ENCODE measurements at regions not wholly inside any gene's neighbourhood (a gene's known extent, or its start where the extent isn't known, plus 50 kb on each side); places are given as distances from the start of the nearest gene placed in this dataset.

DNA sequence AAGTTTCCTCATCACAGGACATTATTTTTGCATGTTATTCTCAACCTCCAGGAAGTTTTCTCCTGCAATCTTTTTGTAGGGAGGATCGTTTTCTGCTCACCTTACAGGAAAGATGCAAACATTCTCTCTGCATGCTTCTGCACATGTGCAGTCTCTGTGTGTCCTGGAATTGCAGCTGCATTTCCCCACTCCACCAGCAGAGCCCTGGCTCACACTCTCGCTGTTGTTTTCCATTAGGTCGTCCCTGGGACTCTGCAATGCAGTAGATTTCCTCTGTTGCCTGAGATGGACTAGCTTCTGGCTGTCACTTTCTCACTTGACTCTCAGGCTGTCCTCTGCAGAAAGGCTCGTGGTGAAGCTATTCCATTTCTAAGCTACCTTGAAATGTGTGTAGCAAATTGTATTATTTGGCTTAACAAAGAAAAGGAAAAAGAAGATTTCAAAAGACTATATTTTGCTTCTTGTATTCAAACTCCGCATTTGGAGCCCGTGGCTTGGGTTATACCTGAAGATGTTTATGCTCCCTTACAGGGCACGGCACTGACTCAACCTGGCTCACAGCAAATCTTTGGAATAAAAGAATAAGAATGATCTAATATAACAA lies 346.7 kb downstream of the RAD51AP2 start:
- Mint-ChIP-seq H3K36me3 (no peaks in the 10 kb centered on the region), H3K4me1 (ENCODE audit: low read depth in 2 of 2) (no peaks in the 10 kb centered on the region), H3K27ac (no peak overlapping the region), H3K9me3 (peaks cover 19% of the 10 kb centered on the region), H3K4me3 (no peak overlapping the region), H3K27me3 (no peaks in the 10 kb centered on the region)
- DNase-seq (ENCODE audit: low spot score): no peak
- no peak for ATAC-seq

DNA sequence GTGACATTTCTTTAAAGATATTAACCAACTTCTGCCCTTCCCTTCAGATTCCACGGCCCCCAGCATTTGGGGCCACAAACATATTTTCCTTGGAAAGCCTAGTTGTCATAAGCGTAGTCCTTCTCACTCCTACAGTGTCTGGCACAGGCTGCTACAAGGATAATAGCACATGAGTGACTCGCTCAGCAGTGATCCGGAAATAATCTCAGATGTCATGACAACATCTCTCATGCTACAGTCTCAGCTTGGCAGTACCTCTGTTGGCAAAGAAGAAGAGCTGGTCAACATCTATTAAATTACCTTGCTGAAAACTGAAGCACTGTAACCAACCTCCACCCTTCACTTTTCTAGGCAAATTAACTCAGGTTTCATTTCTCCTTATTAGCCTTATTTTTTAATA lies 351.7 kb downstream of the RAD51AP2 start:
- DNase-seq (ENCODE audit: low spot score) (no peak), ATAC-seq (no peak)
- Mint-ChIP-seq H3K4me1 (ENCODE audit: low read depth in 2 of 2) (no peaks in the 10 kb centered on the region), H3K4me3 (no peak overlapping the region), H3K36me3 (no peaks in the 10 kb centered on the region), H3K9me3 (peaks cover 19% of the 10 kb centered on the region), H3K27ac (no peak overlapping the region), H3K27me3 (no peaks in the 10 kb centered on the region)

DNA sequence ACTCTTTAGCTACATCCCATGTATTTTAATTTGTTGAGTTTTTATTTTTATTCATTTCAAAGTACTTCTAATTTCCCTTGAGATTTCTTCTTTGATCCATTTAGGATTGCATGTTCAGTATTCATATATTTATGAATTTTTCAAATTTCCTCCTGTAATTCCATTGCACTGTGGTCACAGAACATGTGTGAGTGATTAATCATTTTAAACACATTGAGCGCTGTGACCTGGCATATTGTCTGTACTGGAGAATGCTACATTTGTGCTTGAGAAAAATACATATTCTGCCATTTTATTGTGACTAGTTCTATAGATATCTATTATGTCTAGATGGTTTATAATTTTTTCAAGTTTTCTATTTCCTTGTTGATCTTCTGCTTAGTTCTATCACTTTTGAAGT lies 353.7 kb downstream of the RAD51AP2 start:
- no peaks in the 10 kb centered on the region for H3K4me1 Mint-ChIP-seq (ENCODE audit: low read depth in 2 of 2)
- no peaks in the 10 kb centered on the region for H3K27me3 Mint-ChIP-seq
- DNase-seq (ENCODE audit: low spot score): no peak

DNA sequence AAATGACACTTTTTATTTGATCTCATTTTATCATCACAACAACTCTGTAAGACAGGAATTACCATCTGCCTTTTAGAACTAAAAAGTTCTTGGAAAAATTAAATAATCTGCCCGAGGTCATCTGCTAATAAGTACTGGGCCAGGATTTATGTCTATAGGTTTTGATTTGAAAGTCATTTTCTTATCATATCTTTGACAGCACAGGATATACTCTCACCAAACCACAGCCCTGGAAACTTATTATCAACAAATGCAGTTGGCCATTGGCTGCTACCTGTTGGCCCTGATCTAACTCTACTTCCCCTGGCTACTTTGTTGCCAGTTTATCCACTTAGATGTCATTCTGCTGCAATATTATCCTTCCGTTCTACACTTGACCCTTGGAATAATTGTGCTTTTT lies 354.6 kb downstream of the RAD51AP2 start:
- DNase-seq (ENCODE audit: low spot score) (no peak), ATAC-seq (no peak)
- peaks cover 11% of the 10 kb centered on the region for H3K9me3 Mint-ChIP-seq
- H3K36me3 Mint-ChIP-seq: no peaks in the 10 kb centered on the region
- H3K4me3 Mint-ChIP-seq: no peak overlapping the region
- H3K27me3 Mint-ChIP-seq: no peaks in the 10 kb centered on the region
- H3K4me1 Mint-ChIP-seq (ENCODE audit: low read depth in 2 of 2): no peaks in the 10 kb centered on the region
- H3K27ac Mint-ChIP-seq: no peak overlapping the region

More for the DNA sequence above, 353.7 kb downstream of the RAD51AP2 start:
- Mint-ChIP-seq H3K9me3 (peaks cover 11% of the 10 kb centered on the region), H3K4me3 (no peak overlapping the region), H3K36me3 (no peaks in the 10 kb centered on the region), H3K27ac (no peak overlapping the region)
- ATAC-seq: no peak

DNA sequence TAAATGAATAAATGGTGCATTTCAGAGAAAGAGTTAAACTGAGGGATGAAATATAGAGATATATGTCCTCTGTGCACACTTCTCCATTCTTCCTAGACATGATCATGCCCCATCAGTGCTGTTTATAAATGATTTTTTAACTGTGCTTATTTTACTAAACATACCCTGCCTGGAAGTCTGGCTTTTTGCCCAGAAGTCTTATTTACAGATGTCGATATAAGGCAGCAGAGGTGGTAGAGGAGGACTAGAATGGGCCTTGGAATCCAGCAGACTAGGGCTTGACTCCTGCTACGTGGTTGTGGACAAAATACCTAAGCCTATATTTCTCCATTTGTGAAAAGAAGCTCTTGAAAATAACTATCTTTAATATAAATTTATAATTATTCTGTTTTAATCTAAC lies 355.5 kb downstream of the RAD51AP2 start:
- Mint-ChIP-seq H3K4me1 (ENCODE audit: low read depth in 2 of 2) (no peaks in the 10 kb centered on the region), H3K4me3 (no peak overlapping the region), H3K27me3 (no peaks in the 10 kb centered on the region), H3K9me3 (peaks cover 7% of the 10 kb centered on the region), H3K36me3 (no peaks in the 10 kb centered on the region), H3K27ac (no peak overlapping the region)
- ATAC-seq (no peak), DNase-seq (ENCODE audit: low spot score) (no peak)

DNA sequence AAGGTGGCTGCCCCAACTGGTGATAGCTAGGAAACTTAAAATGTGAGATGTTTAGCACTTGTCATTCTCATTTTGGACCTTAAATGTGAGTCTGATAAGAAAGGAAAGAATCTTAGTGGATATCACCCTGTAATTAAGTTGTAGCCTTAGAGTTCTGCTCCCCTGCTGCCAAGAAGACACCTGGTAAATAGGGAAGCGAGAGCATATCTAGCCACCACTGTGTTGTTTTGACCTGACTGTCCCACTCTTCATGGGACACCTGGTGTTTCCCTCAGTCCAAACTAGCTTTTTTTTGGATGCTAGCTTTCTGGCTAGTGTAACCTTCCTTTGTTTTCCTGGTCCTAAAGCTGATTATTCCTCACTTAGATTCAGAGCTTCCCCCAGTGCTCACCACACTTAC lies 357.6 kb downstream of the RAD51AP2 start:
- DNase-seq (ENCODE audit: low spot score): no peak
- no peak overlapping the region for H3K4me3 Mint-ChIP-seq
- H3K9me3 Mint-ChIP-seq: peaks cover 4% of the 10 kb centered on the region
- H3K4me1 Mint-ChIP-seq (ENCODE audit: low read depth in 2 of 2): no peaks in the 10 kb centered on the region
- H3K27me3 Mint-ChIP-seq: no peaks in the 10 kb centered on the region
- no peaks in the 10 kb centered on the region for H3K36me3 Mint-ChIP-seq
- no peak overlapping the region for H3K27ac Mint-ChIP-seq
- ATAC-seq: no peak

DNA sequence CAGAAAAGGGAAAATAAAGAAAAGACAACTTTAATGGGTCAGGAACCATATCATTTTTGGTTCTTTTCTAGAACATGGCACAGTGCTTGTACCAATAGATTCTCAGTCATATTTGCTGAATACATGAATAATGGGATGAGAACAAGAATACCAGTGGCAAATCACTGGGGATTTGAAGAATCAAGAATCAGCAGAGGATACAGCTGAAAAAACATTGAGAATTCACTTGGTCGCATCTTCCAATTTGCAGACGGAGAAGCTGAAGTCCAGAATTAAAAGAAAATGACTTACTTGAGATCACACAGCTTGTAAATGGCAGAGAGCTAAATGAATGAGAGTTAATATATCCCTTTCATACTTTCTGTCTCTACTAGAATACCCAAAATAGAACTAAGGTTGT lies 362.2 kb downstream of the RAD51AP2 start:
- H3K27me3 Mint-ChIP-seq: no peaks in the 10 kb centered on the region
- no peak overlapping the region for H3K4me3 Mint-ChIP-seq
- no peak for DNase-seq (ENCODE audit: low spot score)
- no peak for ATAC-seq
- H3K36me3 Mint-ChIP-seq: no peaks in the 10 kb centered on the region
- no peaks in the 10 kb centered on the region for H3K4me1 Mint-ChIP-seq (ENCODE audit: low read depth in 2 of 2)
- no peaks in the 10 kb centered on the region for H3K9me3 Mint-ChIP-seq
- no peak overlapping the region for H3K27ac Mint-ChIP-seq

DNA sequence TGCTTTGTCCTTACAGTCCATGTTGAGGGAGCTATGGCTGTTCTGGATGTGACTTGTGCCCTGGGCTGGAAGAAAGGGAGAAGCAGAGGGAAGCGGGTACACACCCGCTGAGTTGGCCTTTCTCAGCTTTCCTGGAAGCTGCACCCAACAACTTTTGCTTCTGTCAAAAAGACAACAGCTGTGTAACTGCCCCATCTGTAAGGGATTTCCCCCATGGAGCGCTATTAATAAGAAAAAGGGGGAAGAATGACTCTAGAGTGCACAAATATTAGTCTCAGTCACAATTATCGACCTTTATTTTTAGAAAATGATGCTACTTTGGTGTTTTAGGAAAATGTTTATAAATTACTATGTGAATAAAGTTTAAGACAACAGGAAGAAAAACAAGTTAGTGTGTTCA lies 368.3 kb downstream of the RAD51AP2 start:
- Mint-ChIP-seq H3K4me3 (no peak overlapping the region), H3K27me3 (no peaks in the 10 kb centered on the region)
- no peak for ATAC-seq

DNA sequence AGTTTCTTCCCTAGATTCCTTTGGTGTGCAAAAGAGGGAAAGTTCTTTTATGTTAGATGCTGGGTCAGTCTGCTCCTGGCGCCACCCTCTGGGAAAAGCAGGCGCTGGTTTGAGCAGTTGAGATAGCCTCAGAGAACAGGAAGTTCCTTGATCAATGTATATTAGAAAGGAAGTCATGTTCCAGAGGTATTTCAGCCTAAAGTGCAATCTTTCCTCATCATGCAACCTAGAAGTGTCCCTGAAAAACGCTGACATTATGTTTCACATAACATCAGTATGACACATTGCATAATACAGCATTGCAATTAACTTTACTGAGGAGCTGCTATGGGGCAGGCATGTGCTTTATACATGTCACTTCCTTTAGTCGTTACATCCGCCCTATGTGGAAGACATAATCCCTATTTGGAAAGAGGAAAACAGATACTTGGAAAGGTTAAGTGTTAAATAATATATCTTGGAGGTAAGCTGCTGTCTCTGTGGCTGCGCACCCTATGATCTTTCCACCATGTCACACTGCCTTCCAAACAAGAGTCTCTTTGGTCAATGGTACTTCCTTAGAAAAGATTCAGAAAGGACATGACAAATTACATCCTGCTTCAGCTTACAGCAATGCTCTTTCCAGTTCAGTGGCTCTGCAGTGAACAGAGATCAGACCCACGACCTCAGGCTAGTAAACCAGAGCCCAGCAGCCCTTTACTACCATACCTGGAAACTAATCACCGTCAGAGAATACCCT lies 369.7 kb downstream of the RAD51AP2 start:
- H3K27me3 Mint-ChIP-seq: no peaks in the 10 kb centered on the region
- H3K4me1 Mint-ChIP-seq (ENCODE audit: low read depth in 2 of 2): no peaks in the 10 kb centered on the region
- H3K27ac Mint-ChIP-seq: no peak overlapping the region
- H3K36me3 Mint-ChIP-seq: no peaks in the 10 kb centered on the region
- no peak overlapping the region for H3K4me3 Mint-ChIP-seq
- DNase-seq (ENCODE audit: low spot score): no peak
- no peak for ATAC-seq
- peaks cover 2% of the 10 kb centered on the region for H3K9me3 Mint-ChIP-seq

More for the DNA sequence above, 368.3 kb downstream of the RAD51AP2 start:
- DNase-seq (ENCODE audit: low spot score): no peak
- no peak overlapping the region for H3K27ac Mint-ChIP-seq
- no peaks in the 10 kb centered on the region for H3K36me3 Mint-ChIP-seq
- H3K4me1 Mint-ChIP-seq (ENCODE audit: low read depth in 2 of 2): no peaks in the 10 kb centered on the region
- H3K9me3 Mint-ChIP-seq: peaks cover 2% of the 10 kb centered on the region

DNA sequence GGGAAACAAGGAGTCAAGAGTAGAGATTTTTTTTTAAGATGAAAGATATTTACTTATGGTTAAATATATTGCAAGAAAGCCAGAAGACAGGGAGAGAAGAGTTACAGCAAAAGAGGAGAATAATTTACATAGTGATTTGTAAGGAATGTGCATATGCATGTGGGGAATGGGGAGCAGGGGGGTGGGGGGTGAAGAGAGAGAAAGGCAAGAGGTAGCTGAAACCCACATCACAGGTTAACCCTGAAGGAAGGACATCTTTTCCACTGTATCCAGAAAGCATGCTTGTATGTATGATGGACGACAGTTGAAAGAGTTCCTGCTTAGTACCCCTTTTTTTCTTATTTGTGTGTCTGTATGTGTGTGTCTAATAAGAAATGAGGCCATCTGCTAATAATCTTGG lies 371.9 kb downstream of the RAD51AP2 start:
- DNase-seq (ENCODE audit: low spot score) (no peak), ATAC-seq (no peak)
- Mint-ChIP-seq H3K9me3 (peaks cover 2% of the 10 kb centered on the region), H3K27me3 (no peaks in the 10 kb centered on the region), H3K27ac (no peak overlapping the region), H3K36me3 (no peaks in the 10 kb centered on the region), H3K4me1 (ENCODE audit: low read depth in 2 of 2) (no peaks in the 10 kb centered on the region), H3K4me3 (no peak overlapping the region)

DNA sequence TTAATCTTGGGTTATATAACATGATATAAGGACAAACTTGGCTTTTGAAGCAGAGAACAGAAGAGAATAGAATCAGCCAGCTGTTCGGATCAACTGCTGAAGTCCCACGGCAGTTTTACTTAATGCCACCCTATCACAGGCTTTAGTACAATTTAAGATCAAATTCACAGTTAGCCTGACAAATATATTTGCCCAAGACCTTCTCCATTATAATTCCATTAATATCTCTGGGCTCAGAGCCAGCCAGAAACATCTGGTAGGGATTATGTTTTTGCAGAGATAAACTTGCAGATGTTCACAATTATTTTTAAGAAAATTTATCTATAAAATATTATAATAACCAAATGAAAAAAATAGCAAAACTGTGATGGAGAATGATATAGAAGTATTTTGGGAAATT lies 381.4 kb downstream of the RAD51AP2 start:
- no peaks in the 10 kb centered on the region for H3K36me3 Mint-ChIP-seq
- no peaks in the 10 kb centered on the region for H3K4me1 Mint-ChIP-seq (ENCODE audit: low read depth in 2 of 2)
- H3K9me3 Mint-ChIP-seq: peaks cover 5% of the 10 kb centered on the region
- DNase-seq (ENCODE audit: low spot score): no peak
- no peaks in the 10 kb centered on the region for H3K27me3 Mint-ChIP-seq
- H3K4me3 Mint-ChIP-seq: no peak overlapping the region
- ATAC-seq: no peak
- H3K27ac Mint-ChIP-seq: no peak overlapping the region

DNA sequence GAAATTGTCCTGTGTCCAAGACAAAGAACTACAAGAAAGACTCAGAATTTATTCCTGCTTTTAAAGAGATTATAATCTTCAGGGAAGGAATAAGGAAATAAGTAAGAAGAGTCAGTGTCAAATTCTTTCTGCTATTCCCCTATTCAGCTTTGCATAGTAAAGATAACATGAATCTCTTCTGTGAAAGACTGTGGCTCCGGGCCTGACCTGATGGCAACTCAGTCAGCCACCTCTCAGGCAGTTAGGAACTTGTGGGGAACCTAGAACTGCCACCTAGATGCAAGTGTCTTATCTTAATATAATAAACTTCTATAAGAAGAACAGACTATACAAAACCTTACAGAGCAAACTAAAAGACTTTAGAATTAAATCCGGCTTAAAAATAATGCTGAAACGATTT lies 382.0 kb downstream of the RAD51AP2 start:
- H3K4me1 Mint-ChIP-seq (ENCODE audit: low read depth in 2 of 2): no peaks in the 10 kb centered on the region
- no peak overlapping the region for H3K4me3 Mint-ChIP-seq
- DNase-seq (ENCODE audit: low spot score) (no peak), ATAC-seq (no peak)
- no peak overlapping the region for H3K27ac Mint-ChIP-seq
- no peaks in the 10 kb centered on the region for H3K27me3 Mint-ChIP-seq
- H3K9me3 Mint-ChIP-seq: peaks cover 5% of the 10 kb centered on the region
- H3K36me3 Mint-ChIP-seq: no peaks in the 10 kb centered on the region

DNA sequence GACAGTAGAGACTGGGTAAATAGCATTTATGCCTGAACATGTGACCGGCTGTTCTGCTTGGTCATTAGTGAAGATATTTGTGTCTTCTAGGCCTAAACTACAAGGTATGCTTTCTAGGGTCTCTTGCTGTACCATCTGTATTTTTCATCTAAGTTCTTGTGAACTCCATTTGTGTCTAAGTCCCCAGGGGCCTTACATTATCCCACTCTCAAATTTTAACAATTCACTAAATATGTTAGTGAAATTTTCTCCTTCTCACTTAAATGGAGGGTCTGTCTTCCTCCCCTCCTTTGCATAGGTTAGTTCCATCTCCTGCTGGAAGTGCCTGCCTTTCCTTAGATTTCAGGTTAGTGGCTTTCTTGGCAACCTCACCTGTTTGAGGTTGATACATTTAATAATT lies 382.6 kb downstream of the RAD51AP2 start:
- no peak for ATAC-seq
- H3K4me3 Mint-ChIP-seq: no peak overlapping the region
- no peaks in the 10 kb centered on the region for H3K27me3 Mint-ChIP-seq
- DNase-seq (ENCODE audit: low spot score): no peak
- H3K36me3 Mint-ChIP-seq: no peaks in the 10 kb centered on the region
- H3K27ac Mint-ChIP-seq: no peak overlapping the region
- H3K4me1 Mint-ChIP-seq (ENCODE audit: low read depth in 2 of 2): no peaks in the 10 kb centered on the region
- peaks cover 5% of the 10 kb centered on the region for H3K9me3 Mint-ChIP-seq

DNA sequence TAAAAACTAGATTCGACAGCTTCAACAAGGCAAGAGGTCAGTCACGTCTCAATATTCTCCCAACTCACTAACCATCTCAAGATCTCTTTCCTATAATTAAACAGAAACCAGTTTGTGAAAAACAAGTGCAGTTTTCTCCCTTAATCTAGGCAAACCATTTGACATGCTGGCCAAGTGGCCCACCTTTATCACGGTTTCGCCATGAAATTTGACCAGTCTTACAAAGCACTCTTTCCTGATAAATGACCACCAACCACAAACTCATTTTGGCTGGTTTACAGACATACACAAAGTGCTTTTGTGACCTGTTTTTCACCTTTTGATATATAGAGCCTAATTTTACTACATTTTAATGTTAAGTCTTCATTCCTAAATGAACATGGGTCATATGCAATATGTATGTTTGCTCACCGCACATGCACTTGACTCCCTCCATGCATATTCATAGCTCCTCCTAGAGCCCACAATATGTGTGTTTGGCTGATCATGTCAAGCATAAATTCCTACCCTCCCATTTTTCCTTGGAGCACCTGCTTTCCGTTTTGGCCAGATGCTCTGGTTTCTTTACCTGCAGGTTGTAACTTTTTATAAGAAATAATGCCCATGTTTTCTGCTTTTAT lies 385.1 kb downstream of the RAD51AP2 start:
- H3K27me3 Mint-ChIP-seq: no peaks in the 10 kb centered on the region
- H3K4me1 Mint-ChIP-seq (ENCODE audit: low read depth in 2 of 2): no peaks in the 10 kb centered on the region
- H3K9me3 Mint-ChIP-seq: peaks cover 4% of the 10 kb centered on the region
- no peak overlapping the region for H3K4me3 Mint-ChIP-seq
- no peak for DNase-seq (ENCODE audit: low spot score)
- ATAC-seq: no peak
- no peaks in the 10 kb centered on the region for H3K36me3 Mint-ChIP-seq
- no peak overlapping the region for H3K27ac Mint-ChIP-seq
